ENCODE measurements at regions not wholly inside any gene's neighbourhood (a gene's known extent, or its start where the extent isn't known, plus 50 kb on each side); places are given as distances from the start of the nearest gene placed in this dataset.

GRCh38 chr4:121233982-121234381 lies 69.9 kb upstream of the TNIP3 start:
- Histone ChIP-seq H3K4me1 (ENCODE audit: control insufficient read depth in 5 of 5, insufficient read depth in 5 of 5, low read length in 5 of 5) (peaks cover 0 to 11% (median 4%) of the 10 kb centered on the region in 5 donors), H3K4me3 (no peak overlapping the region), H3K27ac (ENCODE audit: low read depth in 1 of 2, low read length in 1 of 2) (no peak overlapping the region), H3K36me3 (ENCODE audit: control insufficient read depth in 4 of 4, insufficient read depth in 4 of 4, low read length in 4 of 4) (no peaks in the 10 kb centered on the region), H3K27me3 (ENCODE audit: control insufficient read depth in 3 of 3, insufficient read depth in 3 of 3, low read length in 2 of 3) (no peaks in the 10 kb centered on the region), H3K9me3 (ENCODE audit: control insufficient read depth in 4 of 4, insufficient read depth in 3 of 4, low read length in 3 of 4) (no peaks in the 10 kb centered on the region), H3K9ac (ENCODE audit: insufficient read depth in 1 of 2, low read length in 2 of 2) (no peak overlapping the region)
- DNase-seq (no peak), ATAC-seq (ENCODE audit: insufficient read depth, low FRiP score) (no peak)
- 65 to 85% methylated on average over 4 of the region's 4 CpGs for WGBS, 2 donors
- no peak for TF ChIP-seq CTCF (IDR thresholded peaks at IDR 0.05; ENCODE audit: control extremely low read depth, extremely low read depth)

- Histone ChIP-seq H3K9ac (ENCODE audit: insufficient read depth in 1 of 2, low read length in 2 of 2) (no peak overlapping the region), H3K36me3 (ENCODE audit: control insufficient read depth in 4 of 4, insufficient read depth in 4 of 4, low read length in 4 of 4) (no peaks in the 10 kb centered on the region), H3K9me3 (ENCODE audit: control insufficient read depth in 4 of 4, insufficient read depth in 3 of 4, low read length in 3 of 4) (no peaks in the 10 kb centered on the region), H3K27me3 (ENCODE audit: control insufficient read depth in 3 of 3, insufficient read depth in 3 of 3, low read length in 2 of 3) (no peaks in the 10 kb centered on the region), H3K4me3 (no peak overlapping the region), H3K27ac (ENCODE audit: low read depth in 1 of 2, low read length in 1 of 2) (no peak overlapping the region), H3K4me1 (ENCODE audit: control insufficient read depth in 5 of 5, insufficient read depth in 5 of 5, low read length in 5 of 5) (peaks cover 0 to 33% (median 4%) of the 10 kb centered on the region in 5 donors)
- no peak for ATAC-seq (ENCODE audit: insufficient read depth, low FRiP score)
- TF ChIP-seq CTCF (IDR thresholded peaks at IDR 0.05; ENCODE audit: control extremely low read depth, extremely low read depth): no peak
- DNase-seq: no peak
- 80 to 90% methylated on average over 3 of the region's 3 CpGs for WGBS, 2 donors
These were observed 65.9 kb upstream of the TNIP3 start for GRCh38 chr4:121229993-121230392.

GRCh38 chr4:121228848-121229247 lies 64.7 kb upstream of the TNIP3 start:
- Histone ChIP-seq H3K4me3 (no peak overlapping the region), H3K36me3 (ENCODE audit: control insufficient read depth in 4 of 4, insufficient read depth in 4 of 4, low read length in 4 of 4) (no peaks in the 10 kb centered on the region), H3K9ac (ENCODE audit: insufficient read depth in 1 of 2, low read length in 2 of 2) (no peak overlapping the region), H3K9me3 (ENCODE audit: control insufficient read depth in 4 of 4, insufficient read depth in 3 of 4, low read length in 3 of 4) (no peaks in the 10 kb centered on the region), H3K27ac (ENCODE audit: low read depth in 1 of 2, low read length in 1 of 2) (no peak overlapping the region), H3K4me1 (ENCODE audit: control insufficient read depth in 5 of 5, insufficient read depth in 5 of 5, low read length in 5 of 5) (peaks cover 0 to 33% (median 2%) of the 10 kb centered on the region in 5 donors), H3K27me3 (ENCODE audit: control insufficient read depth in 3 of 3, insufficient read depth in 3 of 3, low read length in 2 of 3) (no peaks in the 10 kb centered on the region)
- WGBS, 2 donors: 59 to 74% methylated on average over 1 of the region's 1 CpG
- ATAC-seq (ENCODE audit: insufficient read depth, low FRiP score) (peak; percentile 27), DNase-seq (peak in 1 of 3 donors; percentile 64)
- no peak for TF ChIP-seq CTCF (IDR thresholded peaks at IDR 0.05; ENCODE audit: control extremely low read depth, extremely low read depth)

GRCh38 chr4:121227341-121227792 lies 63.2 kb upstream of the TNIP3 start:
- H3K27ac ChIP-seq (ENCODE audit: low read depth in 1 of 2, low read length in 1 of 2): no peak overlapping the region
- ATAC-seq (ENCODE audit: insufficient read depth, low FRiP score) (no peak), DNase-seq (no peak)
- TF ChIP-seq CTCF (IDR thresholded peaks at IDR 0.05; ENCODE audit: control extremely low read depth, extremely low read depth): no peak
- H3K9ac ChIP-seq (ENCODE audit: insufficient read depth in 1 of 2, low read length in 2 of 2): no peak overlapping the region
- H3K27me3 ChIP-seq (ENCODE audit: control insufficient read depth in 3 of 3, insufficient read depth in 3 of 3, low read length in 2 of 3): no peaks in the 10 kb centered on the region
- H3K4me1 ChIP-seq (ENCODE audit: control insufficient read depth in 5 of 5, insufficient read depth in 5 of 5, low read length in 5 of 5): peaks cover 0 to 33% (median 0%) of the 10 kb centered on the region in 5 donors
- 85 to 93% methylated on average over 3 of the region's 3 CpGs for WGBS, 2 donors
- H3K9me3 ChIP-seq (ENCODE audit: control insufficient read depth in 4 of 4, insufficient read depth in 3 of 4, low read length in 3 of 4): no peaks in the 10 kb centered on the region
- H3K36me3 ChIP-seq (ENCODE audit: control insufficient read depth in 4 of 4, insufficient read depth in 4 of 4, low read length in 4 of 4): no peaks in the 10 kb centered on the region
- H3K4me3 ChIP-seq: no peak overlapping the region
